ENCODE measurements at regions not wholly inside any gene's neighbourhood (a gene's known extent, or its start where the extent isn't known, plus 50 kb on each side); places are given as distances from the start of the nearest gene placed in this dataset.
"Not testable (repeated sequence)": the region's sequence is repeated elsewhere in the genome, so short reads cannot be mapped to it uniquely, and the experiment has no call there.

GRCh38 chr6:10314163-10314955 is 100.5 kb downstream of the TFAP2A start:
- Histone ChIP-seq H3K9me3 (ENCODE audit: control insufficient read depth, low read depth, low read length) (no peaks in the 10 kb centered on the region), H3K9ac (ENCODE audit: low read length) (no peak overlapping the region), H3K36me3 (ENCODE audit: control insufficient read depth, low read depth, low read length) (no peaks in the 10 kb centered on the region), H3K4me1 (ENCODE audit: control insufficient read depth, low read depth, low read length) (peaks cover 65% of the 10 kb centered on the region), H3K27ac (ENCODE audit: low read length) (no peak overlapping the region), H3K27me3 (ENCODE audit: control insufficient read depth, insufficient read depth, low read length) (no peaks in the 10 kb centered on the region), H3K4me3 (ENCODE audit: low read length) (no peak overlapping the region)

- H3K27ac ChIP-seq (ENCODE audit: low read length), result no peak overlapping the region
Measured at GRCh38 chr6:10313799-10314162, 101.1 kb downstream of the TFAP2A start.

GRCh38 chr6:10312445-10312844 is 102.4 kb downstream of the TFAP2A start:
- Histone ChIP-seq H3K9me3 (ENCODE audit: control insufficient read depth, low read depth, low read length) (no peaks in the 10 kb centered on the region), H3K27ac (ENCODE audit: low read length) (no peak overlapping the region), H3K27me3 (ENCODE audit: control insufficient read depth, insufficient read depth, low read length) (no peaks in the 10 kb centered on the region), H3K4me1 (ENCODE audit: control insufficient read depth, low read depth, low read length) (peaks cover 57% of the 10 kb centered on the region), H3K36me3 (ENCODE audit: control insufficient read depth, low read depth, low read length) (no peaks in the 10 kb centered on the region), H3K9ac (ENCODE audit: low read length) (no peak overlapping the region), H3K4me3 (ENCODE audit: low read length) (no peak overlapping the region)

More at GRCh38 chr6:10313799-10314162, 101.1 kb downstream of the TFAP2A start:
- Histone ChIP-seq H3K36me3 (ENCODE audit: control insufficient read depth, low read depth, low read length) (no peaks in the 10 kb centered on the region), H3K9me3 (ENCODE audit: control insufficient read depth, low read depth, low read length) (no peaks in the 10 kb centered on the region), H3K4me1 (ENCODE audit: control insufficient read depth, low read depth, low read length) (peaks cover 69% of the 10 kb centered on the region), H3K4me3 (ENCODE audit: low read length) (no peak overlapping the region), H3K9ac (ENCODE audit: low read length) (no peak overlapping the region), H3K27me3 (ENCODE audit: control insufficient read depth, insufficient read depth, low read length) (no peaks in the 10 kb centered on the region)

GRCh38 chr6:10311546-10312405 is 103.1 kb downstream of the TFAP2A start:
- H3K9me3 ChIP-seq (ENCODE audit: control insufficient read depth, low read depth, low read length); H3K9ac ChIP-seq (ENCODE audit: low read length); H3K4me3 ChIP-seq (ENCODE audit: low read length); H3K36me3 ChIP-seq (ENCODE audit: control insufficient read depth, low read depth, low read length); H3K27ac ChIP-seq (ENCODE audit: low read length); H3K27me3 ChIP-seq (ENCODE audit: control insufficient read depth, insufficient read depth, low read length): not testable (repeated sequence)
- H3K4me1 ChIP-seq (ENCODE audit: control insufficient read depth, low read depth, low read length), result peaks cover 56% of the 10 kb centered on the region

GRCh38 chr6:10310826-10311225 is 104.0 kb downstream of the TFAP2A start:
- no peak overlapping the region for H3K4me3 ChIP-seq (ENCODE audit: low read length)
- no peaks in the 10 kb centered on the region for H3K36me3 ChIP-seq (ENCODE audit: control insufficient read depth, low read depth, low read length)
- peaks cover 50% of the 10 kb centered on the region for H3K4me1 ChIP-seq (ENCODE audit: control insufficient read depth, low read depth, low read length)
- no peaks in the 10 kb centered on the region for H3K9me3 ChIP-seq (ENCODE audit: control insufficient read depth, low read depth, low read length)
- H3K27ac ChIP-seq (ENCODE audit: low read length), result no peak overlapping the region
- no peaks in the 10 kb centered on the region for H3K27me3 ChIP-seq (ENCODE audit: control insufficient read depth, insufficient read depth, low read length)
- no peak overlapping the region for H3K9ac ChIP-seq (ENCODE audit: low read length)

GRCh38 chr6:10310330-10310653 is 104.6 kb downstream of the TFAP2A start:
- no peak overlapping the region for H3K4me3 ChIP-seq (ENCODE audit: low read length)
- H3K36me3 ChIP-seq (ENCODE audit: control insufficient read depth, low read depth, low read length), result no peaks in the 10 kb centered on the region
- H3K9me3 ChIP-seq (ENCODE audit: control insufficient read depth, low read depth, low read length), result no peaks in the 10 kb centered on the region
- peaks cover 45% of the 10 kb centered on the region for H3K4me1 ChIP-seq (ENCODE audit: control insufficient read depth, low read depth, low read length)
- H3K27ac ChIP-seq (ENCODE audit: low read length), result no peak overlapping the region
- H3K9ac ChIP-seq (ENCODE audit: low read length), result no peak overlapping the region
- H3K27me3 ChIP-seq (ENCODE audit: control insufficient read depth, insufficient read depth, low read length), result no peaks in the 10 kb centered on the region

GRCh38 chr6:10309457-10310329 is 105.2 kb downstream of the TFAP2A start:
- Histone ChIP-seq H3K36me3 (ENCODE audit: control insufficient read depth, low read depth, low read length) (no peaks in the 10 kb centered on the region), H3K27me3 (ENCODE audit: control insufficient read depth, insufficient read depth, low read length) (no peaks in the 10 kb centered on the region), H3K4me3 (ENCODE audit: low read length) (no peak overlapping the region), H3K9ac (ENCODE audit: low read length) (no peak overlapping the region), H3K9me3 (ENCODE audit: control insufficient read depth, low read depth, low read length) (no peaks in the 10 kb centered on the region), H3K4me1 (ENCODE audit: control insufficient read depth, low read depth, low read length) (peaks cover 40% of the 10 kb centered on the region), H3K27ac (ENCODE audit: low read length) (no peak overlapping the region)

- H3K4me3 ChIP-seq (ENCODE audit: low read length), result no peak overlapping the region
- H3K36me3 ChIP-seq (ENCODE audit: control insufficient read depth, low read depth, low read length), result no peaks in the 10 kb centered on the region
Measured at GRCh38 chr6:10307476-10307875, 107.4 kb downstream of the TFAP2A start.

GRCh38 chr6:10307028-10307427 is 107.8 kb downstream of the TFAP2A start:
- Histone ChIP-seq H3K9ac (ENCODE audit: low read length) (no peak overlapping the region), H3K4me1 (ENCODE audit: control insufficient read depth, low read depth, low read length) (peaks cover 23% of the 10 kb centered on the region), H3K27me3 (ENCODE audit: control insufficient read depth, insufficient read depth, low read length) (no peaks in the 10 kb centered on the region), H3K4me3 (ENCODE audit: low read length) (no peak overlapping the region), H3K36me3 (ENCODE audit: control insufficient read depth, low read depth, low read length) (no peaks in the 10 kb centered on the region), H3K27ac (ENCODE audit: low read length) (no peak overlapping the region), H3K9me3 (ENCODE audit: control insufficient read depth, low read depth, low read length) (no peaks in the 10 kb centered on the region)

More at GRCh38 chr6:10307476-10307875, 107.4 kb downstream of the TFAP2A start:
- Histone ChIP-seq H3K9me3 (ENCODE audit: control insufficient read depth, low read depth, low read length) (no peaks in the 10 kb centered on the region), H3K27ac (ENCODE audit: low read length) (no peak overlapping the region), H3K4me1 (ENCODE audit: control insufficient read depth, low read depth, low read length) (peaks cover 25% of the 10 kb centered on the region), H3K9ac (ENCODE audit: low read length) (no peak overlapping the region), H3K27me3 (ENCODE audit: control insufficient read depth, insufficient read depth, low read length) (no peaks in the 10 kb centered on the region)

GRCh38 chr6:10305790-10306415 is 109.0 kb downstream of the TFAP2A start:
- H3K9me3 ChIP-seq (ENCODE audit: control insufficient read depth, low read depth, low read length), result no peaks in the 10 kb centered on the region
- no peak overlapping the region for H3K9ac ChIP-seq (ENCODE audit: low read length)
- H3K27ac ChIP-seq (ENCODE audit: low read length), result no peak overlapping the region
- H3K27me3 ChIP-seq (ENCODE audit: control insufficient read depth, insufficient read depth, low read length), result no peaks in the 10 kb centered on the region
- H3K4me3 ChIP-seq (ENCODE audit: low read length), result no peak overlapping the region
- H3K4me1 ChIP-seq (ENCODE audit: control insufficient read depth, low read depth, low read length), result peaks cover 20% of the 10 kb centered on the region
- H3K36me3 ChIP-seq (ENCODE audit: control insufficient read depth, low read depth, low read length), result no peaks in the 10 kb centered on the region

Measured in iPS-18a (cell line).